ENCODE measurements at regions not wholly inside any gene's neighbourhood (a gene's known extent, or its start where the extent isn't known, plus 50 kb on each side); places are given as distances from the start of the nearest gene placed in this dataset.
"Not testable (repeated sequence)": the region's sequence is repeated elsewhere in the genome, so short reads cannot be mapped to it uniquely, and the experiment has no call there.

DNA sequence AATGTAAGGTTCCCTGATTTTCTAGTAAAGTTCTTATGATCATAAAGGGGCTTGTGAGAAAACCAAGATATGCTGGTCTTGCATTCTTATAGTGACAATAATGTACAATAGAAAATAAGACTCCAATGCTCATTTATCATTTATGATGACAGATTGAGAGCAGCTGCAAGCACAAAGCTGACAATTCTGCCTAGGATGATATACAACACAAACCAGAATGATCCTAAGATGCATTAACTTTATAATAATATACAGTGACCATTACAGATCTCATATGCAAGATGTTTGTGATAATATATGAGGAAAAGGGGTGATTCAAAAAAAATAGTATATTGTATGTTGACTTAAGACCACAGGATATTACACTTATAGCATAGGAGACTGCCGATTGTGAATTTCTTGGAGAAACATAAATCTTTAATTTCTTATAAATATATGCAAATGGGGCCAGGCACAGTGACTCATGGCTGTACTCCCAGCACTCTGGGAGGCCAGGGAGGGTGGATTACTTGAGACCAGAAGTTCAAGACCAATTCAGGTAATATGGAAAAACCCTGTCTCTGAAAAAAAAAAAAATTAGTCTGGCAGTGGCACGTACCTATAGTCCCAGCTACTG, 387.0 kb downstream of the ZBBX start:
- no peak overlapping the region for H3K4me3 ChIP-seq
- no peak for ATAC-seq
- no peaks in the 10 kb centered on the region for H3K27me3 ChIP-seq
- DNase-seq = no peak
- no peaks in the 10 kb centered on the region for H3K36me3 ChIP-seq
- no peaks in the 10 kb centered on the region for H3K4me1 ChIP-seq
- H3K27ac ChIP-seq = no peak overlapping the region
- no peaks in the 10 kb centered on the region for H3K9me3 ChIP-seq
- TF ChIP-seq, protein P1, sequence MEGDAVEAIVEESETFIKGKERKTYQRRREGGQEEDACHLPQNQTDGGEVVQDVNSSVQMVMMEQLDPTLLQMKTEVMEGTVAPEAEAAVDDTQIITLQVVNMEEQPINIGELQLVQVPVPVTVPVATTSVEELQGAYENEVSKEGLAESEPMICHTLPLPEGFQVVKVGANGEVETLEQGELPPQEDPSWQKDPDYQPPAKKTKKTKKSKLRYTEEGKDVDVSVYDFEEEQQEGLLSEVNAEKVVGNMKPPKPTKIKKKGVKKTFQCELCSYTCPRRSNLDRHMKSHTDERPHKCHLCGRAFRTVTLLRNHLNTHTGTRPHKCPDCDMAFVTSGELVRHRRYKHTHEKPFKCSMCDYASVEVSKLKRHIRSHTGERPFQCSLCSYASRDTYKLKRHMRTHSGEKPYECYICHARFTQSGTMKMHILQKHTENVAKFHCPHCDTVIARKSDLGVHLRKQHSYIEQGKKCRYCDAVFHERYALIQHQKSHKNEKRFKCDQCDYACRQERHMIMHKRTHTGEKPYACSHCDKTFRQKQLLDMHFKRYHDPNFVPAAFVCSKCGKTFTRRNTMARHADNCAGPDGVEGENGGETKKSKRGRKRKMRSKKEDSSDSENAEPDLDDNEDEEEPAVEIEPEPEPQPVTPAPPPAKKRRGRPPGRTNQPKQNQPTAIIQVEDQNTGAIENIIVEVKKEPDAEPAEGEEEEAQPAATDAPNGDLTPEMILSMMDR (IDR thresholded peaks at IDR 0.05 in 4 of 5, conservative IDR thresholded peaks at IDR 0.05 in 1 of 5) = no peak
- no peak for TF ChIP-seq POLR2A (IDR thresholded peaks at IDR 0.05)
- in situ Hi-C loops (cut with MboI; ENCODE audit: low sequenced_read_pairs in 4 of 4) = no loop called here
- intact Hi-C loops (cut with DNase I; ENCODE audit: low total_unique reads) = no loop called here

DNA sequence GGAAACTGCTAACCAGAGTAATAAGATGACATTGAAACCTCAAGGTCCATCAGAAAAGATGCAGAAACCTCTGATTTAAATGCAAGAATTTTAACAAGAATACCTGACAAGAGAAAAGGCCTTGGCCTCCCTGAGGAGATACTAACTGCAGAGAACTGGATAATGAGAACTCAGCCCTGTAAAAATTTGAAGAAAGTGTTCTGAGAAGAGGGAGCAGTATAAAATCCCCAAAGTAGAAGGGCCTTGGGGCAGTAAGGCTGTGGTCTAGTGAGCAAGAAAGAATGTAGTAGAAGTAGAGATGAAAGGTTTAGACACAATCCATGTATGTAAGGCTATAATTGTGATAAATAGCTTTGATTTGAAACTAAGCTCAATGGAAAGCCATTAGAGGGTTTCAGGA, 394.1 kb downstream of the ZBBX start:
- no peaks in the 10 kb centered on the region for H3K4me1 ChIP-seq
- no peak for ATAC-seq
- TF ChIP-seq, protein P1 (IDR thresholded peaks at IDR 0.05 in 4 of 5, conservative IDR thresholded peaks at IDR 0.05 in 1 of 5) = no peak
- TF ChIP-seq POLR2A (IDR thresholded peaks at IDR 0.05) = no peak
- H3K27ac ChIP-seq = no peak overlapping the region
- no peak for DNase-seq
- H3K9me3 ChIP-seq = no peaks in the 10 kb centered on the region
- no peaks in the 10 kb centered on the region for H3K36me3 ChIP-seq
- in situ Hi-C loops (cut with MboI; ENCODE audit: low sequenced_read_pairs in 4 of 4) (no loop called here), intact Hi-C loops (cut with DNase I; ENCODE audit: low total_unique reads) (no loop called here)
- no peak overlapping the region for H3K4me3 ChIP-seq
- H3K27me3 ChIP-seq = no peaks in the 10 kb centered on the region

GRCh38 chr3:166975796-166976195, 404.3 kb downstream of the ZBBX start:
- intact Hi-C loops (cut with DNase I; ENCODE audit: low total_unique reads); DNase-seq; H3K36me3 ChIP-seq; H3K4me1 ChIP-seq; H3K4me3 ChIP-seq; H3K9me3 ChIP-seq; H3K27ac ChIP-seq; ATAC-seq; in situ Hi-C loops (cut with MboI; ENCODE audit: low sequenced_read_pairs in 4 of 4); H3K27me3 ChIP-seq: not testable (repeated sequence)

DNA sequence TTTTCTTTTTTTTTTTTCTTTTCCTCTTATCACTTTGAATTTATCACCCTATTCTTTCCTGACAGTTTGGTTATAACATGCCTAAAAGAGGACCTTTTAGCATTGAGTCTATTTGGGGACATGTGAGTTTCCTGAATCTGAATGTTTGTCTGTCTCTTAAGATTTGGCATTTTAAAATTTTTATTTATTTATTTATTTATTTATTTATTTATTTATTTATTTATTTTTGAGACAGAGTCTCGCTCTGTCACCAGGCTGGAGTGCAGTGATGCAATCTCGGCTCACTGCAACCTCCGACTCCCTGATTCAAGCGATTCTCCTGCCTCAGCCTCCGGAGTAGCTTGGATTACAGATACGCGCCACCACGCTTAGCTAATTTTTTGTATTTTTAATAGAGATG, 412.4 kb downstream of the ZBBX start:
- H3K9me3 ChIP-seq; H3K27me3 ChIP-seq; ATAC-seq; DNase-seq; in situ Hi-C loops (cut with MboI; ENCODE audit: low sequenced_read_pairs in 4 of 4); H3K36me3 ChIP-seq; H3K4me3 ChIP-seq; H3K4me1 ChIP-seq; H3K27ac ChIP-seq; intact Hi-C loops (cut with DNase I; ENCODE audit: low total_unique reads): not testable (repeated sequence)

GRCh38 chr3:166962911-166963310, 417.2 kb downstream of the ZBBX start:
- intact Hi-C loops (cut with DNase I; ENCODE audit: low total_unique reads) (no loop called here), in situ Hi-C loops (cut with MboI; ENCODE audit: low sequenced_read_pairs in 4 of 4) (no loop called here)

More at GRCh38 chr3:166962911-166963310, 417.2 kb downstream of the ZBBX start:
- H3K4me1 ChIP-seq = no peaks in the 10 kb centered on the region
- no peak for ATAC-seq
- no peaks in the 10 kb centered on the region for H3K9me3 ChIP-seq
- H3K27me3 ChIP-seq = no peaks in the 10 kb centered on the region
- H3K4me3 ChIP-seq = no peak overlapping the region
- TF ChIP-seq, protein P1 (IDR thresholded peaks at IDR 0.05 in 4 of 5, conservative IDR thresholded peaks at IDR 0.05 in 1 of 5) = no peak
- TF ChIP-seq POLR2A (IDR thresholded peaks at IDR 0.05) = no peak
- H3K36me3 ChIP-seq = no peaks in the 10 kb centered on the region
- H3K27ac ChIP-seq = no peak overlapping the region
- DNase-seq = no peak

Data from gastrocnemius medialis (tissue), 4 donors.